ENCODE measurements at regions not wholly inside any gene's neighbourhood (a gene's known extent, or its start where the extent isn't known, plus 50 kb on each side); places are given as distances from the start of the nearest gene placed in this dataset.

GRCh38 chr12:131505561-131505960 is 205.3 kb upstream of the SFSWAP start:
- no peak overlapping the region for H3K27ac ChIP-seq
- TF ChIP-seq CTCF (conservative IDR thresholded peaks at IDR 0.05), result no peak
- TF ChIP-seq ZFX (IDR thresholded peaks at IDR 0.05), result no peak

GRCh38 chr12:131506426-131506825 is 204.5 kb upstream of the SFSWAP start:
- H3K27ac ChIP-seq, result no peak overlapping the region
- TF ChIP-seq ZFX (IDR thresholded peaks at IDR 0.05) (no peak), CTCF (conservative IDR thresholded peaks at IDR 0.05) (no peak)

GRCh38 chr12:131507094-131507493 is 203.8 kb upstream of the SFSWAP start:
- no peak overlapping the region for H3K27ac ChIP-seq
- no peak for TF ChIP-seq CTCF (conservative IDR thresholded peaks at IDR 0.05)
- no peak for TF ChIP-seq ZFX (IDR thresholded peaks at IDR 0.05)

GRCh38 chr12:131507881-131508280 is 203.0 kb upstream of the SFSWAP start:
- H3K27ac ChIP-seq, result no peak overlapping the region
- no peak for TF ChIP-seq ZFX (IDR thresholded peaks at IDR 0.05)
- TF ChIP-seq CTCF (conservative IDR thresholded peaks at IDR 0.05), result no peak

- H3K27ac ChIP-seq, result no peak overlapping the region
- TF ChIP-seq ZFX (IDR thresholded peaks at IDR 0.05), result no peak
- TF ChIP-seq CTCF (conservative IDR thresholded peaks at IDR 0.05), result no peak
These were observed 201.2 kb upstream of the SFSWAP start for GRCh38 chr12:131509701-131510100.

GRCh38 chr12:131510431-131510830 is 200.5 kb upstream of the SFSWAP start:
- TF ChIP-seq ZFX (IDR thresholded peaks at IDR 0.05) (no peak), CTCF (conservative IDR thresholded peaks at IDR 0.05) (no peak)
- no peak overlapping the region for H3K27ac ChIP-seq

- H3K27ac ChIP-seq, result no peak overlapping the region
These were observed 199.5 kb upstream of the SFSWAP start for GRCh38 chr12:131511391-131511802.

More at GRCh38 chr12:131511391-131511802, 199.5 kb upstream of the SFSWAP start:
- TF ChIP-seq ZFX (IDR thresholded peaks at IDR 0.05) (no peak), CTCF (conservative IDR thresholded peaks at IDR 0.05) (no peak)
